Parathyroid adenoma (tissue), 2 donors: ENCODE measurements at regions not wholly inside any gene's neighbourhood (a gene's known extent, or its start where the extent isn't known, plus 50 kb on each side); places are given as distances from the start of the nearest gene placed in this dataset.

Experiments
- H2AFZ ChIP-seq: fragments of 300-600 bp; sonication (generic); one replicate; pipeline ENCODE4 v1.7.0; 2017; ENCODE audit warnings: antibody characterized with exemption, mild to moderate bottlenecking
- H3K27ac ChIP-seq: fragments of 300-600 bp; sonication (generic); one replicate; pipeline ENCODE4 v1.7.0; 2017
- H3K27me3 ChIP-seq: fragments of 300-600 bp; sonication (generic); one replicate; pipeline ENCODE4 v1.7.0; 2017; ENCODE audit warnings: low read length; ENCODE audit not compliant: control insufficient read depth, insufficient read depth
- H3K36me3 ChIP-seq: fragments of 300-600 bp; sonication (generic); one replicate; pipeline ENCODE4 v1.7.0; 2017; ENCODE audit warnings: low read length; ENCODE audit not compliant: control insufficient read depth, insufficient read depth
- H3K4me1 ChIP-seq: fragments of 300-600 bp; sonication (generic); one replicate; pipeline ENCODE4 v1.7.0; 2017; ENCODE audit warnings: control low read depth
- H3K4me2 ChIP-seq: fragments of 300-600 bp; sonication (generic); one replicate; pipeline ENCODE4 v1.7.0; 2017; ENCODE audit warnings: low read length
- H3K4me3 ChIP-seq: fragments of 300-600 bp; sonication (generic); one replicate; pipeline ENCODE4 v1.7.0; 2017; ENCODE audit warnings: low read depth, low read length
- H3K79me2 ChIP-seq: fragments of 300-600 bp; sonication (generic); one replicate; pipeline ENCODE4 v1.7.0; 2017; ENCODE audit warnings: control low read depth
- H3K9ac ChIP-seq: fragments of 300-600 bp; sonication (generic); one replicate; pipeline ENCODE4 v1.7.0; 2017; ENCODE audit warnings: mild to moderate bottlenecking
- H3K9me3 ChIP-seq: fragments of 300-600 bp; sonication (generic); one replicate; pipeline ENCODE4 v1.7.0; 2017; ENCODE audit warnings: low read length; ENCODE audit not compliant: control insufficient read depth
- CTCF ChIP-seq: fragments of 300-600 bp; sonication (generic); IDR thresholded peaks from one replicate; pipeline ENCODE4 v1.7.0; 2017; ENCODE audit warnings: antibody characterized with exemption, mild to moderate bottlenecking
- donor health status: primary hyperparathyroidism.

DNA sequence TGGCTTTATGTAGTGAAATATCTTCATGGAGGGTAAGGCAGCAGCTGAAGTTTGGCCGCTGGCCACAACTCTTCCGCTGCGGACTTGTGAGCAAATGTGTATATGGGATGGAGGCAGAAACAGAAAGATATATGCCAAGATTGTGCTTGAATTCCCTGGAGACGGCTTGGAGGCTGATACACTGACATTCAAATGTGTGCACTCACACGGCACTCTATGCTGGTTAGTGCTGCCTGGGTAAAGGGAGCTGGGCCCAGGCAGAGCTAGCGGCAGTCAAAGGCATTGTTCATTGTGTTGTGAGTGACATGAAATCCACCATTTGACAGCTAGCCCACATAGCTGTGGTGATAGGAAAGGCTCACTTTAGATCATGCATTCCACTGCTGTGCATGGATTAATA, 202.7 kb downstream of the CLIC5 start:
- Histone ChIP-seq H3K9me3 (no peaks in the 10 kb centered on the region), H3K9ac (no peak overlapping the region), H3K36me3 (no peaks in the 10 kb centered on the region), H3K4me2 (no peak overlapping the region), H3K27me3 (no peaks in the 10 kb centered on the region), H3K27ac (no peak overlapping the region), H3K79me2 (no peaks in the 10 kb centered on the region), H3K4me1 (no peaks in the 10 kb centered on the region), H3K4me3 (no peak overlapping the region), H2AFZ (no peak overlapping the region)
- TF ChIP-seq CTCF, result no peak

DNA sequence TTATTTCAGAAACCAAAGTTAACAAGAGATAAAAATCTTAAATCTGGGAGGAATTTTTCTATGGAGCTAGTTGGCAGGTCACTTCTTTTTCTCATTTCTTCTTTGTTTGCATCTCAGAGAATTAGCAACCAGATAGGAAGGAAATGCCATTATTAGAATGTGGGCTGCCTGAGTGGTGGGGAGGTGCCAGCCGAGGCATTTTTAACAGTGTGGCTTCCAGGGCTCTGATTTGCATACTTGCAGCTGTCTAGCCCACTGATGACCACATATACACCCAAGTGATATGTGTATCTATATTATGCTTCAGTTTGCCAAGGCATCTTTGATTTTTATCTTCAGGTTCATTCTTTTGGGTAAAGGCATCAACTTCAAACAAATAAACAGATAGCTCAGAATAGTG, 206.7 kb downstream of the CLIC5 start:
- H3K79me2 ChIP-seq, result no peaks in the 10 kb centered on the region
- no peak overlapping the region for H3K4me3 ChIP-seq
- no peaks in the 10 kb centered on the region for H3K36me3 ChIP-seq
- H3K4me1 ChIP-seq, result no peaks in the 10 kb centered on the region
- no peak overlapping the region for H3K4me2 ChIP-seq
- H3K9ac ChIP-seq, result no peak overlapping the region
- no peak overlapping the region for H3K27ac ChIP-seq
- no peaks in the 10 kb centered on the region for H3K9me3 ChIP-seq
- no peak for TF ChIP-seq CTCF
- H3K27me3 ChIP-seq, result no peaks in the 10 kb centered on the region
- no peak overlapping the region for H2AFZ ChIP-seq

DNA sequence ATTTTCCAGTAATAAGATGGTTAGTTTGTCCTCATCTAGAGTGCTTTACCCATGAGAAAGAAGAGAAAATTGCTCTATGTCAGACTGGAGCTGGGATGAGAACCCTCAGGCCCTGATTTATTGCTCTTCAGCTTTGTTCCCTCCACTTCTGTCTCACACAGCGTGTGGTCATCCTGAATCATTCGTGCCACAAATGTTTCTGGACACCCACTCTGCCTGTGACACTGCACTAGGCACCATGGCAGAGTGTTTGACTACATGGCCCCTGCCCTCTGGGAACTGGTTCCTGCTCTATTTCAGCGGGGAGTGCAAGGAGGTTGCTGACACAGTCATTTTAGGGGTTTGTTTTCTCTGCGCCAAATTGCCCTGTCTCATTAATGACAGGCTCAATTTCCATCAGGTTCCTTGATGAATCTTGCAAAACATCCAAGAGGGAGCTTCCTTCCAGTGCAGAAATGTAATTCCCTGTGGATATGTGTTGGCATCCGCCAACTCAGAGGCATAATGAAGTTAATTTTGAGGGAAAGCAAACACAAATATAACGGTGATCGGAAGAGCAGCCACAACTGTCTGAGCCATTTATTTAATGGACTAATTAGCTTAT, 207.5 kb downstream of the CLIC5 start:
- Histone ChIP-seq H3K79me2 (no peaks in the 10 kb centered on the region), H3K4me3 (no peak overlapping the region), H3K4me1 (no peaks in the 10 kb centered on the region), H3K36me3 (no peaks in the 10 kb centered on the region), H3K27me3 (no peaks in the 10 kb centered on the region), H3K9me3 (no peaks in the 10 kb centered on the region), H3K9ac (no peak overlapping the region), H3K4me2 (no peak overlapping the region), H3K27ac (no peak overlapping the region), H2AFZ (no peak overlapping the region)
- no peak for TF ChIP-seq CTCF

DNA sequence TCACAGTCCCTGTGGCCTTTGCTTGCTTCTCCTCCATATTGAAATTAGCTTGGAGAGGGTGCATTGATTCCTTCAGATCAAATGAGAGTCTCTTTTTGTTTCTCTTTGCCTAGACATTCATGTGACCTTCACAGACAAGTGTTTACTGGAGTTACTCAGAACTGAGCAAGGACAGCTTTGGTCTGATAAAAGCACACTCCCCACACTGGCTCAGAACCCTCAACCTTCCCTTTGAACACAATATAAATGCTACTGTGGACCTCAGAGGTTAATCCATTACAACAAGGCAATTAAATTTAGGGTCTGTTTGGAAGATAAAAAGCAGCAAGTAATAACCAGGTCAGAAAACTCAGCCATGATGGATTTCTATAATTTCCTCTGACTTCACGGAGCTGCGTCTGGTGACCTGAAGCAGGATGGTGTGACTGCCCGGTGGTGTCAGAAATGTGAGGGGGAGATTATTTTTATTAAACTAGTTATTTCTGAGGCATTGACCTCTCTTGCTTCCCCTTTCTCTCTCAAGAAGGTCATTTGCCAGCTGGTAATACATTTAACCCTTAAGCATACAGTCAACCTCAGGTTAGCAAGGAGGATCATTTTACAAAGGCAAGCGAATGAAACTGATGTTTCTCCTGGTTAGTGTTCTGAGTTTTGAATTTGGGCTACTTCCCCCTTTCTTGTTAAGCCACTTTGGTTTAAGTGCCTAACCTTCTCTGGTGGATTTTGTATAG, 208.2 kb downstream of the CLIC5 start:
- no peaks in the 10 kb centered on the region for H3K36me3 ChIP-seq
- no peaks in the 10 kb centered on the region for H3K9me3 ChIP-seq
- no peak overlapping the region for H3K4me3 ChIP-seq
- no peak for TF ChIP-seq CTCF
- no peak overlapping the region for H3K9ac ChIP-seq
- no peaks in the 10 kb centered on the region for H3K79me2 ChIP-seq
- H3K27me3 ChIP-seq, result no peaks in the 10 kb centered on the region
- no peak overlapping the region for H2AFZ ChIP-seq
- no peak overlapping the region for H3K4me2 ChIP-seq
- no peak overlapping the region for H3K27ac ChIP-seq
- H3K4me1 ChIP-seq, result no peaks in the 10 kb centered on the region

GRCh38 chr6:45806172-45806571, 209.5 kb downstream of the CLIC5 start:
- H3K27ac ChIP-seq, result no peak overlapping the region
- H2AFZ ChIP-seq, result no peak overlapping the region
- H3K36me3 ChIP-seq, result no peaks in the 10 kb centered on the region
- H3K4me2 ChIP-seq, result no peak overlapping the region
- no peaks in the 10 kb centered on the region for H3K79me2 ChIP-seq
- no peaks in the 10 kb centered on the region for H3K9me3 ChIP-seq
- H3K27me3 ChIP-seq, result no peaks in the 10 kb centered on the region
- H3K4me3 ChIP-seq, result no peak overlapping the region
- no peak for TF ChIP-seq CTCF
- no peak overlapping the region for H3K9ac ChIP-seq
- H3K4me1 ChIP-seq, result no peaks in the 10 kb centered on the region
